PFSK-1 (cell line): ENCODE measurements at regions not wholly inside any gene's neighbourhood (a gene's known extent, or its start where the extent isn't known, plus 50 kb on each side); places are given as distances from the start of the nearest gene placed in this dataset.

Experiments
- POLR2AphosphoS5 ChIP-seq: IDR thresholded peaks from 2 replicates; pipeline ENCODE4 v1.6.1; 2012; ENCODE audit warnings: low read depth, mild to moderate bottlenecking, control low read depth, low read length, moderate library complexity
- SIN3A ChIP-seq: IDR thresholded peaks from 2 replicates; pipeline ENCODE4 v1.6.1; 2012; ENCODE audit warnings: mild to moderate bottlenecking, low read length, moderate library complexity, borderline replicate concordance; ENCODE audit not compliant: insufficient read depth

- TF ChIP-seq POLR2AphosphoS5 (no peak), SIN3A (no peak)
Measured at GRCh38 chr22:48713272-48714205, 1114.1 kb downstream of the BRD1 start.
